Hematopoietic multipotent progenitor cell treated with erythropoietin and hydrocortisone succinate and interleukin-3 and kit ligand, for 15 days (in vitro differentiated cells): ENCODE measurements at regions not wholly inside any gene's neighbourhood (a gene's known extent, or its start where the extent isn't known, plus 50 kb on each side); places are given as distances from the start of the nearest gene placed in this dataset.

Source experiments
- DNase-seq: peaks from one replicate; pipeline ENCODE4 v3.0.0-alpha.2; 2015; ENCODE audit warnings: low spot score

GRCh38 chr12:127231371-127231770, 1035.6 kb upstream of the TMEM132C start:
- no peak for DNase-seq

DNA sequence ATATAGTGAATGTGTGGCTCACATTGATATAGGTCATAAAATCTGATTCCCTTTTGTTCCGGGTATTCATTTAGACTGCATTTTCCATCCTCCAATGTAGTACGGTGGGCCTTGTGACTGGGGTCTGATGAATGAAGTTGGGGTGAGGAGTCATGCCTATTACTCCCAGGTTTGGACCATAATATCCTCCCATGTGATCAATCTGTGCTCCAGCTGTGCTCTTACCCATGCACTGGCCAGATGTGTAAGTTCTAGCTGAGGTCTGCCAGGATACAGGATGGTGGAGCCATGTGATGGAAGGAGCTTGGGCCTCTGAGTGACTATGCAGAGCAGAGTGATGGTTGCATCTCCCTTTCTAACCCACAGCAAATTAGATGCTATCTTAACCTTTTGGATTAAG, 1034.0 kb upstream of the TMEM132C start:
- no peak for DNase-seq

- no peak for DNase-seq
Measured at GRCh38 chr12:127235761-127236160, 1031.2 kb upstream of the TMEM132C start.

DNA sequence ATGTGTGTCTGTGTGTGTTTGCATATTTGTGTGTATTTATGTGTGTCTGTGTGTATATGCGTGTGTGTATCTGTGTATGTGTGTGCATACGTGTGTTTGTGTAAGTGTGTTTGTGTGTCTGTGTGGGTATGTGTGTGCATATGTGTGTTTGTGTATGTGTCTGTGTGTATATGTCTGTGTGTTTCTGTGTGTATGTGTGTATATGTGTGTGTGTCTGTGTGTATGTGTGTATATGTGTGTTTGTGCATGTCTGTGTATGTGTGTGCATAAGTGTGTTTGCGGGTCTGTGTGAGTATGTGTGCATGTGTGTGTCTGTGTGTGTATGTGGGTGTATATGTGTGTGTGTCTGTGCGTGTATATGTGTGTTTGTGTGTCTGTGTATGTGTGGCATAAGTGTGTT, 1030.5 kb upstream of the TMEM132C start:
- no peak for DNase-seq

GRCh38 chr12:127237151-127237550, 1029.8 kb upstream of the TMEM132C start:
- no peak for DNase-seq

GRCh38 chr12:127238107-127238506, 1028.9 kb upstream of the TMEM132C start:
- no peak for DNase-seq

GRCh38 chr12:127239781-127240180, 1027.2 kb upstream of the TMEM132C start:
- no peak for DNase-seq

DNA sequence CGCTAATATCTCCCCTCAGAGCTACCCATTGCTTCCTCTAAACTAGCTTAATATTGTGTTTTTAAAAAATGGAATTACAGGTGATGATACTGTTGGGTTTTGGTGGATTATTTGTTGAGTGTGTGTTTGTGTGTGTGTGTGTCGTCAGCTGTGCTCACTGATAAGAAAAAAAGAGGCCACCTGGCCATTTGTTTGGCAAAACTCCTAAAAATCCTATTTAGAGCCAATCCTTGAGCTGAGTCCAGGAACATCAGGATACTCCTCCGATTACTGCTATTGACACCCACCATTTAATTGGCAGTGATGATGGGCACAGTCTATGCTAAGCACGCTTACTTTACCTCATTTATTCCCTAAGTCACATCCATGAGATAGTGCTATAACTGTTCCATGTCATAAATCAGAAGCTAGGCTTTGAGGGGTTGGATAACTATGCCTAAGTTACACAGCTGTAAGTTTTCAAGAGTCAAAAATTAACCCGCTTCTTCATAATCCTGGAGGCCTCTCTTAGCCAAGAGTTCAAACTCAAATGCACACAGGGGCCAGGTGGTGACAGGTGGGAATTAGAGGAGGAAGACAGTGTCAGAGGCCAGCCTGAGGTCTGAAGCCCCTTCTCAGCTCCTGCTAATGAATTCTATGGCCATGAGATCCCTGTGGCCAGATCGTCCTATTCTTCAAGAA, 1026.6 kb upstream of the TMEM132C start:
- DNase-seq, result no peak

DNA sequence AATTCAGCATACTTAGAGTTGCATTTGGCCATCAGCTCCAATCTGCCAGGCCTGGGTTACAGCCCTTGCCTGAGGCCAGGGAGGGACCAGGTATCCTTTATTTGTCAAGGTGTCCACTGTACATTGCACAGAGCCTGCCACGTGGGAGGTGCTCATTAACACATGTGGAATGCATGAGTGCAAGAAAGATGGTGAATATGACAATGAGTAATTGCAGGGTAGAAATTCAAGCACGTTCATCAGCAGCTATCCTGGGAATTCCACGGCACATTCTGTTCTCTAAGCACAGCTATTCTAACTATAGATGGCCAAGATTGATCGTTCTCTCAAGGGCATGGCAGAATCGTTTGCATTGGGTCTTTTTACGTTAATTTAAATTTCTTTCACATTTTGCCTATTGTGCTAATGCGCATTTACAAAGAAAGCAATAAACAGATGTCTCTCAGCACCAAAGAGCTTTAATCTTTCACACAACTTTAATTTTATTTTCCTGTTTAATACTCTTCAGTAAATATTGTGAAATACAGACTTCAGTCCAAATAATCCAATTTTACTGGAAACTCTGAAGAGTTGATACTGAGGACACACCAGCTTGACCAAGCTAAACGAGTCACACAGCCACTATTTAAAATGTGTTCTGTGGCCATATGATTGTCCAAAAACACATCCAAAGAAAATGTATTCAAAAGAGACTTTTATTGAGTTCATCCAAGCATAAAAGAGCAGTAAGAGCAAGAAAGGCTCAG, 1025.7 kb upstream of the TMEM132C start:
- DNase-seq, result no peak

GRCh38 chr12:127245009-127245408, 1022.0 kb upstream of the TMEM132C start:
- DNase-seq, result no peak

- DNase-seq, result no peak
Measured at GRCh38 chr12:127245437-127245836, 1021.5 kb upstream of the TMEM132C start.

- DNase-seq, result no peak
Measured at GRCh38 chr12:127247937-127248336, 1019.0 kb upstream of the TMEM132C start.

DNA sequence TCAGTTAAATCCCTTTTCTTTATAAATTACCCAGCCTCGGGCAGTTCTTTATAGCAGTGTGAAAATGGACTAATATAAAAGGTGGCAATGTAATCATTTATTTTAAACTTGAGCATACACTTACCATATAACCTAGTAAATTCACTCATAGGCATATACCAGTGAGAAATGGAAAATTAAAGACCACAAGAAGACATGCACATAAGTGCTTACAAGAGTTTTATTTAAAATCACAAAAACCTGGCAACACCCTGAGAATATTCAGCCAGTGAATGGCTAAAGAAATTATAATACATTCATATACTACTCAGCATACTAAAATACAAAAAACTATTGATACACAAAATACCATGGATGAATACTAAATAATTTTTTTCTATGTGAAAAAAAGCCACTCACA, 1017.5 kb upstream of the TMEM132C start:
- no peak for DNase-seq

DNA sequence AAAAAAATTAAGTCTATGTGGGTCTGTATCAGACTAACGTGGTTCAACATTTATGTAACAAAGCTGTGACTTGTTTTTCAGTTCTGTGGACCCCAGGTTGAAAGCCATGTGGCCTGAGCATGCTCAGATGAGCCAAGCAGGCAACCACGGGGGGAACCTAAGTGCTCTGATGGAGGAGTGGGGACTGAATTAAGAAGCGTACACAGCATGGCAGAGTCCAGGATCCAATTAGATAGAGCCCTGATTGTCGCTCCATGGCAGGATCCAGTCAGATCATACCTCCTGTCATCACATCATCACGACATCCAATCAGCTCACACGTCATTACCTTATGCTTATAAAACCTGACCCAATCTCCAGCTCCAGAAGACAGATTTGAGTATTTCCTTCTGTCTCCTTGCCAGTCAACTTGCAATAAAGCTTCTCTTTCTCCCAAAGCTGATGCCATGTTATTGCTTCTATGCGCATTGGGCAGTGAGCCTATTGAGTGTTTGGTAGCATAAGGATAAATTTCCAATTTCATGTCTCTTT, 1013.1 kb upstream of the TMEM132C start:
- no peak for DNase-seq

DNA sequence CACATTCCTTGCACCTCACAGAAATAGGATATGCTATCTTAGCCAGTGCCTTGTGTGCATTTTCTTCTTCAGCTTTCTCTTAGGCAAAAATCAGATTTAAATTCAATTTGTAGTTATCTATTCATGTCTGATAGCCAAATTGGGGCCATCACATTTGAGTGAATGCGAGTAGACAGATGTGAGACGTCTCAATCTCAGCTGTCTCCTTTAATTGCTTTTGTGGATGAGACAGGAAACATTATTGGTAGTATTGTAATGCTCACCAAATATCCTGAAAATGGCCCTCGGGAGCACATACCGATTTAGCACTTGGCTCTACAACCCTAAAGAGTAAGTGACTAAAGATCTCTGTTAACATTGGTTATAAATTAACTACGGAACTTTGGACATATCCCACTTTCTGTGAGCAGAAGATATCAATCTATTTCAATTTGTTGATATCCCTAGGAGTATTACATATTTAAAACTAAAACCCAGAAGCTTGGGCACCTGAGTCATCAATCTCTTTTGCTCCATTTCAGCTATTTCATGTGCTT, 1012.5 kb upstream of the TMEM132C start:
- no peak for DNase-seq

GRCh38 chr12:127257366-127257935, 1009.5 kb upstream of the TMEM132C start:
- no peak for DNase-seq

GRCh38 chr12:127260531-127260930, 1006.4 kb upstream of the TMEM132C start:
- no peak for DNase-seq

GRCh38 chr12:127260999-127261398, 1006.0 kb upstream of the TMEM132C start:
- no peak for DNase-seq

GRCh38 chr12:127262615-127263014, 1004.4 kb upstream of the TMEM132C start:
- no peak for DNase-seq

DNA sequence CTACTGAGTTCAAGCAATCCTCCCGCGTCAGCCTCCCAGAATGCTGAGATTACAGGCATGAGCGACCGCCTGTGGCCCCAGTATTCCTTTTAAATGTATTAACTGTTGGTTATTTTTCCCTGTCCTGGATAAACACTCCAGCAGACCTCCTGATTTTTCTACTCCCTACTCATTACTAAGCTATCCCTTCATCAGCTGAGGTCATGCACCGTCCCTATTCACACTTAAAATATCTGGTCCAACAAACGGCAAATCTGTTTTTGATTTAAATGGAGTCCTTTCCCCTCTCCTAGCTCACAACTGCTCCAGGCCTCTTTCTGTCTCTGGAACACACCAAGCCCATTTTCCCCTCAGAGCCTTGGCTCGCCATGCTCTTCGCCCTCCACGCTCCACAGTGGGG, 1003.3 kb upstream of the TMEM132C start:
- DNase-seq, result no peak

- DNase-seq, result no peak
Measured at GRCh38 chr12:127267128-127267527, 999.8 kb upstream of the TMEM132C start.

GRCh38 chr12:127268213-127268612, 998.8 kb upstream of the TMEM132C start:
- no peak for DNase-seq
